ENCODE measurements at regions not wholly inside any gene's neighbourhood (a gene's known extent, or its start where the extent isn't known, plus 50 kb on each side); places are given as distances from the start of the nearest gene placed in this dataset.

DNA sequence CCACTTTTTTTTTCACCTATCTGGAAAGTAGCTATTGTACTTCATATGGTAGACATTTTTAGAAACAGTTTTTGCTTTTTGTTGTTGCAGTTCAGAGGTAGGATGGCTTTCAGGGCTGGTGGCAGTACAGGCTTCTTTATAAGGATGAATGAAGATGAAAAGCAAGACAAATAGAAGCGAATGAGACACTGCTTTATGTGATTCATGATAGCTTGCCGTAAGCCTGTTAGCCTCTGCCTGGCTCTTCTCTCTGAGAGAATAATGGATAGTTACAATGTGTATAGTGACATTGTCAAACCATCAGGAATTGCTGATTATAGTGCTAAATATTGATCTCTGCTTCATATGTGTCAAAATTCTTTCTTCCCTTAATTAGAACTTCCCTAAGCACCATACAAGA, 173.7 kb downstream of the NR4A2 start:
- POLR2A ChIA-PET, result no interaction called here
- H3K36me3 ChIP-seq (ENCODE audit: control insufficient read depth, insufficient read depth, low read length), result no peaks in the 10 kb centered on the region

GRCh38 chr2:156157670-156158069, 174.9 kb downstream of the NR4A2 start:
- H3K27ac Mint-ChIP-seq (ENCODE audit: unreplicated experiment), result no peak overlapping the region
- intact Hi-C loops (cut with micrococcal nuclease; ENCODE audit: unreplicated experiment), result loop anchor here (2.0 to 10.0 kb wide), 3 partner anchors 57 to 737 kb away; no protein-coding TSS in a partner anchor

More for the DNA sequence above, 173.7 kb downstream of the NR4A2 start:
- H3K27me3 ChIP-seq (replicated peaks; ENCODE audit: control insufficient read depth, insufficient read depth, low read length), result no peaks in the 10 kb centered on the region
- peaks cover 8% of the 10 kb centered on the region for H3K4me1 Mint-ChIP-seq (ENCODE audit: low read depth, unreplicated experiment)
- H3K9me3 ChIP-seq, result no peaks in the 10 kb centered on the region
- H3K4me3 ChIP-seq (ENCODE audit: low read depth, low read length), result no peak overlapping the region
- no peaks in the 10 kb centered on the region for H3K27me3 Mint-ChIP-seq (ENCODE audit: insufficient read depth, unreplicated experiment)
- H3K27ac Mint-ChIP-seq (ENCODE audit: unreplicated experiment), result no peak overlapping the region
- H3K36me3 Mint-ChIP-seq (ENCODE audit: insufficient read depth, unreplicated experiment), result no peaks in the 10 kb centered on the region
- intact Hi-C loops (cut with micrococcal nuclease; ENCODE audit: unreplicated experiment), result loop anchor here (5.0 to 10.0 kb wide), 2 partner anchors 433 to 736 kb away; no protein-coding TSS in a partner anchor
- H3K9me3 Mint-ChIP-seq (ENCODE audit: unreplicated experiment), result no peaks in the 10 kb centered on the region
- no peak for DNase-seq
- no TSS peak for BruUV-seq (replicated peaks)
- no peaks in the 10 kb centered on the region for H3K4me1 ChIP-seq
- TF ChIP-seq CTCF (IDR thresholded peaks at IDR 0.05; ENCODE audit: insufficient read depth in 1 of 2, low read depth in 1 of 2, low read length in 1 of 2, severe bottlenecking in 1 of 2, unreplicated experiment in 1 of 2), result no peak
- CTCF ChIA-PET, result interaction anchor here (1.3 kb wide), 1 partner anchor 176 kb away, joined by 3 read pairs; no protein-coding TSS in a partner anchor
- no peak overlapping the region for H3K4me3 Mint-ChIP-seq (ENCODE audit: unreplicated experiment)

GRCh38 chr2:156156580-156156979, 175.9 kb downstream of the NR4A2 start:
- H3K4me3 Mint-ChIP-seq (ENCODE audit: unreplicated experiment), result no peak overlapping the region
- H3K4me1 ChIP-seq, result no peaks in the 10 kb centered on the region
- ChIA-PET POLR2A (no interaction called here), CTCF (interaction anchor here (0.6 kb wide), 1 partner anchor 454 kb away, joined by 3 read pairs; no protein-coding TSS in a partner anchor)
- intact Hi-C loops (cut with micrococcal nuclease; ENCODE audit: unreplicated experiment), result loop anchor here (2.0 to 10.0 kb wide), 3 partner anchors 58 to 738 kb away; no protein-coding TSS in a partner anchor
- TF ChIP-seq CTCF (IDR thresholded peaks at IDR 0.05; ENCODE audit: insufficient read depth in 1 of 2, low read depth in 1 of 2, low read length in 1 of 2, severe bottlenecking in 1 of 2, unreplicated experiment in 1 of 2), result peak in 1 of 2 experiments; percentile 25
- no peaks in the 10 kb centered on the region for H3K36me3 ChIP-seq (ENCODE audit: control insufficient read depth, insufficient read depth, low read length)
- H3K9me3 Mint-ChIP-seq (ENCODE audit: unreplicated experiment), result no peaks in the 10 kb centered on the region
- H3K27me3 ChIP-seq (replicated peaks; ENCODE audit: control insufficient read depth, insufficient read depth, low read length), result no peaks in the 10 kb centered on the region
- H3K9me3 ChIP-seq, result no peaks in the 10 kb centered on the region
- BruUV-seq (replicated peaks), result no TSS peak
- H3K4me3 ChIP-seq (ENCODE audit: low read depth, low read length), result no peak overlapping the region
- H3K36me3 Mint-ChIP-seq (ENCODE audit: insufficient read depth, unreplicated experiment), result no peaks in the 10 kb centered on the region
- no peaks in the 10 kb centered on the region for H3K27me3 Mint-ChIP-seq (ENCODE audit: insufficient read depth, unreplicated experiment)
- DNase-seq, result no peak
- peaks cover 8% of the 10 kb centered on the region for H3K4me1 Mint-ChIP-seq (ENCODE audit: low read depth, unreplicated experiment)
- H3K27ac Mint-ChIP-seq (ENCODE audit: unreplicated experiment), result no peak overlapping the region

More at GRCh38 chr2:156157670-156158069, 174.9 kb downstream of the NR4A2 start:
- no peaks in the 10 kb centered on the region for H3K36me3 ChIP-seq (ENCODE audit: control insufficient read depth, insufficient read depth, low read length)
- no peaks in the 10 kb centered on the region for H3K4me1 ChIP-seq
- no peak overlapping the region for H3K4me3 Mint-ChIP-seq (ENCODE audit: unreplicated experiment)
- H3K4me3 ChIP-seq (ENCODE audit: low read depth, low read length), result no peak overlapping the region
- TF ChIP-seq CTCF (IDR thresholded peaks at IDR 0.05; ENCODE audit: insufficient read depth in 1 of 2, low read depth in 1 of 2, low read length in 1 of 2, severe bottlenecking in 1 of 2, unreplicated experiment in 1 of 2), result no peak
- POLR2A ChIA-PET, result no interaction called here
- no peaks in the 10 kb centered on the region for H3K9me3 Mint-ChIP-seq (ENCODE audit: unreplicated experiment)
- no peaks in the 10 kb centered on the region for H3K27me3 ChIP-seq (replicated peaks; ENCODE audit: control insufficient read depth, insufficient read depth, low read length)
- BruUV-seq (replicated peaks), result no TSS peak
- no peak for DNase-seq
- CTCF ChIA-PET, result interaction anchor here (1.3 kb wide), 1 partner anchor 177 kb away, joined by 3 read pairs; no protein-coding TSS in a partner anchor
- no peaks in the 10 kb centered on the region for H3K9me3 ChIP-seq
- peaks cover 8% of the 10 kb centered on the region for H3K4me1 Mint-ChIP-seq (ENCODE audit: low read depth, unreplicated experiment)
- no peaks in the 10 kb centered on the region for H3K36me3 Mint-ChIP-seq (ENCODE audit: insufficient read depth, unreplicated experiment)
- H3K27me3 Mint-ChIP-seq (ENCODE audit: insufficient read depth, unreplicated experiment), result no peaks in the 10 kb centered on the region

All from Caco-2 (cell line).